Astrocyte (in vitro differentiated cells and primary cell): ENCODE measurements at regions not wholly inside any gene's neighbourhood (a gene's known extent, or its start where the extent isn't known, plus 50 kb on each side); places are given as distances from the start of the nearest gene placed in this dataset.

ENCODE experiments used
- CTCF ChIP-seq: IDR thresholded peaks from 2 replicates; pipeline ENCODE4 v1.5.1; 2011; ENCODE audit warnings: low read depth, mild to moderate bottlenecking, inconsistent platforms, low read length, moderate library complexity; ENCODE audit not compliant: insufficient read depth
- EZH2 ChIP-seq: IDR thresholded peaks from 2 replicates; pipeline ENCODE4 v1.6.1; 2012; ENCODE audit warnings: mild to moderate bottlenecking, low read length, inconsistent platforms; ENCODE audit not compliant: insufficient read depth

GRCh38 chrX:39470588-39471407, 627.0 kb downstream of the BCOR start:
- no peak for TF ChIP-seq CTCF
- TF ChIP-seq EZH2, result no peak
